ENCODE measurements at regions not wholly inside any gene's neighbourhood (a gene's known extent, or its start where the extent isn't known, plus 50 kb on each side); places are given as distances from the start of the nearest gene placed in this dataset.

- no peak for TF ChIP-seq EZH2 (IDR thresholded peaks at IDR 0.05)
- no peak for TF ChIP-seq POLR2AphosphoS5 (IDR thresholded peaks at IDR 0.05; ENCODE audit: borderline replicate concordance, low read depth, low read length)
- no peak for TF ChIP-seq FOXP2 (optimal IDR thresholded peaks at IDR 0.05; ENCODE audit: control extremely low read depth, extremely low read length, insufficient read depth)
Observed at GRCh38 chr9:118670011-118670953, 699.0 kb downstream of the BRINP1 start.

Data from SK-N-MC (cell line).